H9 (cell line): ENCODE measurements at regions not wholly inside any gene's neighbourhood (a gene's known extent, or its start where the extent isn't known, plus 50 kb on each side); places are given as distances from the start of the nearest gene placed in this dataset.

ENCODE experiments used
- DNase-seq: peaks from one replicate; pipeline ENCODE4 v3.0.0-alpha.2; 2017
- H2AFZ ChIP-seq: one replicate; pipeline ENCODE4 v1.6.1; 2013; ENCODE audit warnings: mild to moderate bottlenecking, low read length, control low read depth, moderate library complexity
- H2AK5ac ChIP-seq: 2 replicates; pipeline ENCODE4 v1.6.1; 2013; ENCODE audit warnings: low read length, control low read depth, mixed read lengths; ENCODE audit not compliant: insufficient read length
- H2BK120ac ChIP-seq: one replicate; pipeline ENCODE4 v1.6.1; 2013; ENCODE audit warnings: low read depth, mild to moderate bottlenecking, low read length, control low read depth, inconsistent platforms; ENCODE audit not compliant: poor library complexity, severe bottlenecking
- H2BK12ac ChIP-seq: 2 replicates; pipeline ENCODE4 v1.6.1; 2013; ENCODE audit warnings: low read length, control low read depth, mixed read lengths, low read depth; ENCODE audit not compliant: insufficient read length
- H2BK15ac ChIP-seq: 2 replicates; pipeline ENCODE4 v1.6.1; 2013; ENCODE audit warnings: low read depth, low read length, control low read depth
- H2BK20ac ChIP-seq: one replicate; pipeline ENCODE4 v1.6.1; 2013; ENCODE audit warnings: low read depth, mild to moderate bottlenecking, low read length, control low read depth, inconsistent platforms; ENCODE audit not compliant: poor library complexity, severe bottlenecking
- H2BK5ac ChIP-seq: 2 replicates; pipeline ENCODE4 v1.6.1; 2013; ENCODE audit warnings: low read length, control low read depth, mixed read lengths; ENCODE audit not compliant: insufficient read length
- H3K14ac ChIP-seq: 2 replicates; pipeline ENCODE4 v1.6.1; 2013; ENCODE audit warnings: low read length, control low read depth; ENCODE audit not compliant: insufficient read depth
- H3K18ac ChIP-seq: 2 replicates; pipeline ENCODE4 v1.6.1; 2013; ENCODE audit warnings: low read depth, mild to moderate bottlenecking, mixed read lengths, low read length, control low read depth; ENCODE audit not compliant: insufficient read length
- H3K23ac ChIP-seq: 2 replicates; pipeline ENCODE4 v1.6.1; 2013; ENCODE audit warnings: low read length, control low read depth, mixed read lengths, low read depth; ENCODE audit not compliant: insufficient read length
- H3K23me2 ChIP-seq: 2 replicates; pipeline ENCODE4 v1.6.1; 2013; ENCODE audit warnings: low read depth, mild to moderate bottlenecking, mixed read lengths, low read length, control low read depth; ENCODE audit not compliant: insufficient read length, poor library complexity, severe bottlenecking
- H3K27ac ChIP-seq: 2 replicates; pipeline ENCODE4 v1.5.1; 2013; ENCODE audit warnings: low read length, control low read depth, mixed read lengths, low read depth; ENCODE audit not compliant: insufficient read length
- H3K27me3 ChIP-seq: 2 replicates; pipeline ENCODE4 v1.6.1; 2013; ENCODE audit warnings: low read length, control low read depth, inconsistent platforms; ENCODE audit not compliant: insufficient read depth
- H3K4ac ChIP-seq: 2 replicates; pipeline ENCODE4 v1.6.1; 2013; ENCODE audit warnings: low read depth, mild to moderate bottlenecking, control low read depth, inconsistent platforms, low read length, moderate library complexity
- H3K4me1 ChIP-seq: 2 replicates; pipeline ENCODE4 v1.6.1; 2013; ENCODE audit warnings: low read length, control low read depth, inconsistent platforms; ENCODE audit not compliant: insufficient read depth
- H3K4me2 ChIP-seq: 2 replicates; pipeline ENCODE4 v1.6.1; 2013; ENCODE audit warnings: low read length, control low read depth, mixed read lengths; ENCODE audit not compliant: insufficient read length, insufficient read depth
- H3K56ac ChIP-seq: 2 replicates; pipeline ENCODE4 v1.6.1; 2013; ENCODE audit warnings: low read depth, mild to moderate bottlenecking, mixed read lengths, low read length, control low read depth; ENCODE audit not compliant: insufficient read length
- H3K79me1 ChIP-seq: 2 replicates; pipeline ENCODE4 v1.6.1; 2013; ENCODE audit warnings: low read depth, mild to moderate bottlenecking, moderate library complexity, low read length, control low read depth, inconsistent platforms; ENCODE audit not compliant: insufficient read depth, poor library complexity, severe bottlenecking
- H3K79me2 ChIP-seq: 2 replicates; pipeline ENCODE4 v1.6.1; 2013; ENCODE audit warnings: low read length, control low read depth, inconsistent platforms; ENCODE audit not compliant: insufficient read depth
- H3K9ac ChIP-seq: 2 replicates; pipeline ENCODE4 v1.6.1; 2013; ENCODE audit warnings: low read length, control low read depth, mixed read lengths; ENCODE audit not compliant: insufficient read length; ENCODE audit errors: extremely low read depth
- H3K9me3 ChIP-seq: one replicate; pipeline ENCODE4 v1.6.1; 2013; ENCODE audit warnings: low read depth, low read length, inconsistent platforms; ENCODE audit not compliant: control insufficient read depth
- H3T11ph ChIP-seq: one replicate; pipeline ENCODE4 v1.6.1; 2013; ENCODE audit warnings: mild to moderate bottlenecking, low read length, control low read depth, inconsistent platforms
- H4K20me1 ChIP-seq: one replicate; pipeline ENCODE4 v1.6.1; 2013; ENCODE audit not compliant: control insufficient read depth, insufficient read length, insufficient read depth
- H4K5ac ChIP-seq: 2 replicates; pipeline ENCODE4 v1.6.1; 2013; ENCODE audit warnings: low read depth, mild to moderate bottlenecking, mixed read lengths, low read length, control low read depth; ENCODE audit not compliant: insufficient read length
- H4K8ac ChIP-seq: replicated peaks from 2 replicates; pipeline ENCODE4 v1.6.1; 2013; ENCODE audit warnings: low read length, control low read depth, mixed read lengths, low read depth; ENCODE audit not compliant: insufficient read length
- H4K91ac ChIP-seq: 2 replicates; pipeline ENCODE4 v1.6.1; 2013; ENCODE audit warnings: low read depth, mild to moderate bottlenecking, moderate library complexity, mixed read lengths, low read length, control low read depth; ENCODE audit not compliant: insufficient read length
- H3K27ac Mint-ChIP-seq, 3 experiments: 2 replicates in 2 of 3; 3 replicates in 1 of 3; pipeline ENCODE4 v1.8.0; 2020 to 2021; ENCODE audit warnings: mixed read lengths in 3 of 3, mild to moderate bottlenecking in 1 of 3, moderate library complexity in 1 of 3
- H3K27me3 Mint-ChIP-seq: 2 replicates; pipeline ENCODE4 v1.8.0; 2021; ENCODE audit warnings: low read depth, mild to moderate bottlenecking, moderate library complexity, mixed read lengths
- H3K36me3 Mint-ChIP-seq, 3 experiments: 2 replicates in 2 of 3; 3 replicates in 1 of 3; pipeline ENCODE4 v1.8.0; 2020 to 2021; ENCODE audit warnings: low read depth in 3 of 3, mixed read lengths in 3 of 3; ENCODE audit not compliant: insufficient read depth in 1 of 3
- H3K4me1 Mint-ChIP-seq, 2 experiments: 2 replicates each; pipeline ENCODE4 v1.8.0; 2020; ENCODE audit warnings: mixed read lengths in 2 of 2
- H3K4me3 Mint-ChIP-seq, 2 experiments: 2 replicates in 1 of 2; 3 replicates in 1 of 2; pipeline ENCODE4 v1.8.0; 2020 to 2021; ENCODE audit warnings: mild to moderate bottlenecking in 2 of 2, mixed read lengths in 2 of 2, moderate library complexity in 1 of 2
- H3K9me3 Mint-ChIP-seq, 2 experiments: 2 replicates in 1 of 2; 3 replicates in 1 of 2; pipeline ENCODE4 v1.8.0; 2020; ENCODE audit warnings: mild to moderate bottlenecking in 2 of 2, mixed read lengths in 2 of 2, moderate library complexity in 1 of 2
- TF ChIP-seq, protein P1 (sequence below): fragments of 200-600 bp; sonication (generic); conservative IDR thresholded peaks from 3 replicates; pipeline ENCODE4 v1.8.0; 2021; ENCODE audit warnings: antibody characterized with exemption, mild to moderate bottlenecking

DNA sequence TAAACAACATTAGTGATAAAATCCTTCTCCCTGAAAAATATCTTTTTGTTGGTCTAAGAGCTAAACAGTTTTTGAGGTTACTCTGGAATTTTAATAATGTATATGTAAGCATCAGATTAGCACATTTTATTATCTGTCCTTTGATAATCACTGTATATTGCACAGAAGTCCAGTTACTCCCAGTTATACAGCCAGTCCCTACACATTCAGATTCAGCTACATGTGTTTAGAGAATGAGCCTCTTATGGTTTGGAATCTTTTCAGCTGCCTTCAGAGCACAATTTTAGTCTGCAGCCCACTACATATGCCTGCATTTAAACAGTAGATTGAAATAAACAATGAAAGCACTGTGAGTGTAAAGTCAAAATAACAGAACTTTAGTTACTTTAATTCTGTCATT is 438.2 kb downstream of the ARHGEF28 start:
- Mint-ChIP-seq H3K9me3 (no peaks in the 10 kb centered on the region), H3K4me3 (no peak overlapping the region), H3K27ac (no peak overlapping the region), H3K27me3 (no peaks in the 10 kb centered on the region), H3K4me1 (no peaks in the 10 kb centered on the region), H3K36me3 (no peaks in the 10 kb centered on the region)
- Histone ChIP-seq H4K8ac (no peak overlapping the region), H3K23ac (no peak overlapping the region), H3K4me1 (no peaks in the 10 kb centered on the region), H3K27me3 (no peaks in the 10 kb centered on the region), H2BK12ac (no peak overlapping the region), H2BK15ac (no peak overlapping the region), H3K18ac (no peak overlapping the region), H4K5ac (no peak overlapping the region), H4K91ac (no peak overlapping the region), H3K27ac (no peak overlapping the region), H3K79me1 (no peaks in the 10 kb centered on the region), H2BK5ac (no peak overlapping the region), H3K4me2 (no peak overlapping the region), H3K9me3 (no peaks in the 10 kb centered on the region), H2AK5ac (no peak overlapping the region), H4K20me1 (no peaks in the 10 kb centered on the region), H2BK120ac (no peak overlapping the region), H3K23me2 (no peaks in the 10 kb centered on the region), H3K56ac (no peak overlapping the region), H3T11ph (no peak overlapping the region), H3K9ac (no peak overlapping the region), H3K14ac (no peak overlapping the region), H2BK20ac (no peak overlapping the region), H3K4ac (no peak overlapping the region), H2AFZ (no peak overlapping the region), H3K79me2 (no peaks in the 10 kb centered on the region)
- no peak for DNase-seq
- TF ChIP-seq, protein P1, sequence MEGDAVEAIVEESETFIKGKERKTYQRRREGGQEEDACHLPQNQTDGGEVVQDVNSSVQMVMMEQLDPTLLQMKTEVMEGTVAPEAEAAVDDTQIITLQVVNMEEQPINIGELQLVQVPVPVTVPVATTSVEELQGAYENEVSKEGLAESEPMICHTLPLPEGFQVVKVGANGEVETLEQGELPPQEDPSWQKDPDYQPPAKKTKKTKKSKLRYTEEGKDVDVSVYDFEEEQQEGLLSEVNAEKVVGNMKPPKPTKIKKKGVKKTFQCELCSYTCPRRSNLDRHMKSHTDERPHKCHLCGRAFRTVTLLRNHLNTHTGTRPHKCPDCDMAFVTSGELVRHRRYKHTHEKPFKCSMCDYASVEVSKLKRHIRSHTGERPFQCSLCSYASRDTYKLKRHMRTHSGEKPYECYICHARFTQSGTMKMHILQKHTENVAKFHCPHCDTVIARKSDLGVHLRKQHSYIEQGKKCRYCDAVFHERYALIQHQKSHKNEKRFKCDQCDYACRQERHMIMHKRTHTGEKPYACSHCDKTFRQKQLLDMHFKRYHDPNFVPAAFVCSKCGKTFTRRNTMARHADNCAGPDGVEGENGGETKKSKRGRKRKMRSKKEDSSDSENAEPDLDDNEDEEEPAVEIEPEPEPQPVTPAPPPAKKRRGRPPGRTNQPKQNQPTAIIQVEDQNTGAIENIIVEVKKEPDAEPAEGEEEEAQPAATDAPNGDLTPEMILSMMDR, result no peak
